HCT116 (cell line): ENCODE measurements at regions not wholly inside any gene's neighbourhood (a gene's known extent, or its start where the extent isn't known, plus 50 kb on each side); places are given as distances from the start of the nearest gene placed in this dataset.

Experiments
- ATAC-seq: fragments of 200-7000 bp; cut with Tn5 transposase; 2 replicates; pipeline ENCODE4 v1.9.1; 2020; ENCODE audit warnings: mild to moderate bottlenecking, moderate library complexity
- BruUV-seq: library from RNA; stranded (reverse); fragments of 400-500 nt; replicated peaks from 2 replicates; lab custom pipeline; 2021; lab: Mats Ljungman, UMichigan
- CTCF ChIA-PET: fragments of 300-600 bp; sonication (Branson Sonifier 250); formaldehyde crosslinking; loops from one replicate; lab custom pipeline; 2021; ENCODE audit warnings: antibody characterized with exemption; lab: Charles Lee
- POLR2A ChIA-PET: fragments of 300-600, 350-600 bp; sonication (Branson Sonifier 250); formaldehyde crosslinking; loops from one replicate; lab custom pipeline; 2021; ENCODE audit warnings: antibody characterized with exemption; lab: Charles Lee
- RAD21 ChIA-PET, 2 experiments: fragments of 300-600 bp; sonication (Branson Sonifier 250); formaldehyde crosslinking; loops; one replicate each; lab custom pipeline; 2023; ENCODE audit warnings: low total read pairs in 2 of 2; ENCODE audit not compliant: uncharacterized antibody in 2 of 2, unreplicated experiment in 2 of 2, low non-redundant PET in 1 of 2; lab: Charles Lee
- DNase-seq: peaks from one replicate; pipeline ENCODE4 v3.0.0-alpha.2; 2010; ENCODE audit warnings: low read depth, low spot score
- H2AFZ ChIP-seq: fragments of 200-600 bp; shearing (Covaris generic), sonication (generic); 2 replicates; pipeline ENCODE4 v1.6.1; 2017; ENCODE audit warnings: low read depth, mixed run types, mixed read lengths, antibody characterized with exemption, low read length; ENCODE audit not compliant: poor library complexity, severe bottlenecking
- H3K27ac ChIP-seq: 2 replicates; pipeline ENCODE4 v1.5.1; 2012; ENCODE audit warnings: low read depth, low read length
- H3K27me3 ChIP-seq: fragments of 200-600 bp; sonication (generic); 2 replicates; pipeline ENCODE4 v1.6.1; 2016; ENCODE audit warnings: mixed run types, low read length, mixed read lengths; ENCODE audit not compliant: insufficient read depth
- H3K36me3 ChIP-seq, 2 experiments: fragments of 200-500 bp in 1 of 2; fragments of 200-600 bp in 1 of 2; sonication (Bioruptor generic) in 1 of 2; sonication (generic) in 1 of 2; 2 replicates each; pipeline versions ENCODE4 v1.5.1 to v1.6.1; 2014 to 2016; ENCODE audit warnings: low read length in 2 of 2, inconsistent platforms in 1 of 2, mixed read lengths in 1 of 2, mixed run types in 1 of 2; ENCODE audit not compliant: insufficient read depth in 2 of 2, control insufficient read depth in 1 of 2
- H3K4me1 ChIP-seq, 2 experiments: fragments of 200-600 bp in 1 of 2; sonication (generic) in 1 of 2; 2 replicates each; pipeline versions ENCODE4 v1.5.1 to v1.6.1; 2012 to 2017; ENCODE audit warnings: low read length in 2 of 2, inconsistent platforms in 1 of 2, mild to moderate bottlenecking in 1 of 2, mixed read lengths in 1 of 2, mixed run types in 1 of 2, moderate library complexity in 1 of 2; ENCODE audit not compliant: insufficient read depth in 2 of 2, control insufficient read depth in 1 of 2
- H3K4me2 ChIP-seq: fragments of 200-600 bp; sonication (generic); 2 replicates; pipeline ENCODE4 v1.6.1; 2017; ENCODE audit warnings: mixed run types, low read length, mixed read lengths
- H3K4me3 ChIP-seq, 2 experiments: fragments of 200-600 bp in 1 of 2; sonication (generic) in 1 of 2; replicated peaks in 1 of 2; 2 replicates each; pipeline ENCODE4 v1.5.1; 2011 to 2016; ENCODE audit warnings: low read length in 2 of 2, control low read depth in 1 of 2, low read depth in 1 of 2, mild to moderate bottlenecking in 1 of 2, mixed read lengths in 1 of 2, mixed run types in 1 of 2
- H3K79me2 ChIP-seq: fragments of 200-600 bp; sonication (generic); 2 replicates; pipeline ENCODE4 v1.6.1; 2017; ENCODE audit warnings: mild to moderate bottlenecking, mixed run types, low read length, moderate library complexity, mixed read lengths; ENCODE audit not compliant: insufficient read depth
- H3K9ac ChIP-seq: fragments of 200-600 bp; sonication (generic); 2 replicates; pipeline ENCODE4 v1.6.1; 2016; ENCODE audit warnings: low read length, mixed read lengths
- H3K9me2 ChIP-seq: fragments of 200-600 bp; sonication (generic), shearing (Covaris generic); 2 replicates; pipeline ENCODE4 v1.6.1; 2017; ENCODE audit warnings: mixed run types, mild to moderate bottlenecking, moderate library complexity; ENCODE audit not compliant: insufficient read depth
- H3K9me3 ChIP-seq, 2 experiments: fragments of 200-500 bp in 1 of 2; fragments of 200-600 bp in 1 of 2; sonication (Bioruptor generic) in 1 of 2; sonication (generic) in 1 of 2; 2 replicates each; pipeline ENCODE4 v1.6.1; 2014 to 2017; ENCODE audit warnings: low read length in 2 of 2, mixed read lengths in 2 of 2, inconsistent platforms in 1 of 2, low read depth in 1 of 2, mild to moderate bottlenecking in 1 of 2, mixed run types in 1 of 2, moderate library complexity in 1 of 2; ENCODE audit not compliant: control insufficient read depth in 1 of 2, insufficient read depth in 1 of 2
- H4K20me1 ChIP-seq: fragments of 200-600 bp; sonication (generic), shearing (Covaris generic); 2 replicates; pipeline ENCODE4 v1.6.1; 2017; ENCODE audit warnings: mixed run types, mild to moderate bottlenecking, moderate library complexity; ENCODE audit not compliant: insufficient read depth
- CBX3 ChIP-seq: IDR thresholded peaks from 2 replicates; pipeline ENCODE4 v1.6.1; 2012; ENCODE audit warnings: low read depth
- CEBPB ChIP-seq: IDR thresholded peaks from 2 replicates; pipeline ENCODE4 v1.6.1; 2012; ENCODE audit warnings: low read depth
- CTCF ChIP-seq, 3 experiments: fragments of 200-600 bp in 1 of 3; sonication (generic) in 1 of 3; IDR thresholded peaks in 2 of 3; conservative IDR thresholded peaks in 1 of 3; 2 replicates each; pipeline ENCODE4 v1.5.1; 2012 to 2017; ENCODE audit warnings: low read depth in 2 of 3, low read length in 2 of 3, antibody characterized with exemption in 1 of 3, borderline replicate concordance in 1 of 3, control low read depth in 1 of 3, mild to moderate bottlenecking in 1 of 3, mixed read lengths in 1 of 3, mixed run types in 1 of 3, moderate library complexity in 1 of 3; ENCODE audit not compliant: insufficient read depth in 1 of 3
- EGR1 ChIP-seq: IDR thresholded peaks from 2 replicates; pipeline ENCODE4 v1.6.1; 2012; ENCODE audit warnings: low read depth
- EZH2 ChIP-seq: fragments of 200-600 bp; sonication (generic); IDR thresholded peaks from 2 replicates; pipeline ENCODE4 v1.6.1; 2017; ENCODE audit warnings: antibody characterized with exemption, mixed run types
- EZH2phosphoT487 ChIP-seq: fragments of 200-600 bp; IDR thresholded peaks from 2 replicates; pipeline ENCODE4 v1.6.1; 2018; ENCODE audit warnings: antibody characterized with exemption, borderline replicate concordance
- JUND ChIP-seq: IDR thresholded peaks from 2 replicates; pipeline ENCODE4 v1.6.1; 2012
- POLR2A ChIP-seq: IDR thresholded peaks from 2 replicates; pipeline ENCODE4 v1.7.0; 2011; ENCODE audit warnings: borderline replicate concordance; ENCODE audit not compliant: insufficient read depth, insufficient read length; ENCODE audit errors: extremely low read depth
- POLR2AphosphoS5 ChIP-seq: IDR thresholded peaks from 2 replicates; pipeline ENCODE4 v1.6.1; 2011; ENCODE audit warnings: mild to moderate bottlenecking, low read depth, low read length, moderate library complexity
- REST ChIP-seq: IDR thresholded peaks from 2 replicates; pipeline ENCODE4 v1.6.1; 2012; ENCODE audit warnings: low read depth
- SIN3A ChIP-seq: IDR thresholded peaks from 2 replicates; pipeline ENCODE4 v1.6.1; 2012; ENCODE audit warnings: low read depth
- SP1 ChIP-seq: IDR thresholded peaks from 2 replicates; pipeline ENCODE4 v1.6.1; 2012; ENCODE audit warnings: low read depth
- SRF ChIP-seq: IDR thresholded peaks from 2 replicates; pipeline ENCODE4 v1.6.1; 2012; ENCODE audit warnings: low read depth
- YY1 ChIP-seq: IDR thresholded peaks from 2 replicates; pipeline ENCODE4 v1.6.1; 2011; ENCODE audit warnings: low read length, low read depth, moderate library complexity, mild to moderate bottlenecking; ENCODE audit not compliant: insufficient replicate concordance; ENCODE audit errors: extremely low read depth
- ZBTB33 ChIP-seq: IDR thresholded peaks from 2 replicates; pipeline ENCODE4 v1.6.1; 2011; ENCODE audit warnings: mild to moderate bottlenecking, low read length, moderate library complexity; ENCODE audit not compliant: insufficient replicate concordance; ENCODE audit errors: extremely low read depth
- ZNF274 ChIP-seq: fragments of 200-500 bp; sonication (Bioruptor generic); IDR thresholded peaks from 2 replicates; pipeline ENCODE4 v1.6.1; 2014; ENCODE audit warnings: mild to moderate bottlenecking, low read depth, low read length, inconsistent platforms
- intact Hi-C: fragments of 100-400 bp; cut with micrococcal nuclease; formaldehyde crosslinking; loops from 2 replicates; pipeline ENCODE4 v1.10.0; 2022

GRCh38 chr2:228841475-228841874, 429.6 kb downstream of the PID1 start (continued):
- no peak for TF ChIP-seq CTCF (IDR thresholded peaks at IDR 0.05 in 2 of 3, conservative IDR thresholded peaks at IDR 0.05 in 1 of 3; ENCODE audit: borderline replicate concordance in 1 of 3, insufficient read depth in 1 of 3, low read depth in 2 of 3, low read length in 2 of 3)

GRCh38 chr2:228840743-228841114, 430.4 kb downstream of the PID1 start:
- ChIA-PET RAD21 (no interaction called here), POLR2A (no interaction called here), CTCF (no interaction called here)
- H3K79me2 ChIP-seq = no peaks in the 10 kb centered on the region
- no peak overlapping the region for H3K4me3 ChIP-seq
- no peak for TF ChIP-seq CEBPB
- TF ChIP-seq YY1 = no peak
- TF ChIP-seq ZBTB33 = no peak
- TF ChIP-seq POLR2AphosphoS5 = no peak
- TF ChIP-seq SP1 = no peak
- TF ChIP-seq POLR2A = no peak
- TF ChIP-seq EZH2 = no peak
- no peak for TF ChIP-seq EGR1
- no peak for TF ChIP-seq CBX3
- TF ChIP-seq JUND = no peak
- no peak for TF ChIP-seq REST
- TF ChIP-seq SRF = no peak
- no peak for TF ChIP-seq SIN3A
- no peak for TF ChIP-seq ZNF274
- no peak for TF ChIP-seq EZH2phosphoT487
- intact Hi-C loops = no loop called here
- DNase-seq (no peak), ATAC-seq (no peak)
- H3K36me3 ChIP-seq = no peaks in the 10 kb centered on the region
- no peak overlapping the region for H3K4me2 ChIP-seq
- no peaks in the 10 kb centered on the region for H3K27me3 ChIP-seq
- no TSS peak for BruUV-seq
- no peak overlapping the region for H3K27ac ChIP-seq
- no peak overlapping the region for H2AFZ ChIP-seq
- no peaks in the 10 kb centered on the region for H3K4me1 ChIP-seq
- no peaks in the 10 kb centered on the region for H3K9me2 ChIP-seq
- H3K9me3 ChIP-seq = no peaks in the 10 kb centered on the region
- H4K20me1 ChIP-seq = no peaks in the 10 kb centered on the region
- H3K9ac ChIP-seq = no peak overlapping the region
